T-helper 1 cell treated with Interleukin-12 subunit alpha and Interleukin-12 subunit beta and Interleukin-4 antibody, amounts not matched to agents 30 ng/mL and 1 ng/mL, for 36 hours (primary cell): ENCODE measurements at regions not wholly inside any gene's neighbourhood (a gene's known extent, or its start where the extent isn't known, plus 50 kb on each side); places are given as distances from the start of the nearest gene placed in this dataset.
"Not testable (repeated sequence)": the region's sequence is repeated elsewhere in the genome, so short reads cannot be mapped to it uniquely, and the experiment has no call there.

Experiments used
- intact Hi-C: fragments of 100-400 bp; cut with micrococcal nuclease; formaldehyde crosslinking; loops from one replicate; pipeline ENCODE4 v1.15.1; 2024

DNA sequence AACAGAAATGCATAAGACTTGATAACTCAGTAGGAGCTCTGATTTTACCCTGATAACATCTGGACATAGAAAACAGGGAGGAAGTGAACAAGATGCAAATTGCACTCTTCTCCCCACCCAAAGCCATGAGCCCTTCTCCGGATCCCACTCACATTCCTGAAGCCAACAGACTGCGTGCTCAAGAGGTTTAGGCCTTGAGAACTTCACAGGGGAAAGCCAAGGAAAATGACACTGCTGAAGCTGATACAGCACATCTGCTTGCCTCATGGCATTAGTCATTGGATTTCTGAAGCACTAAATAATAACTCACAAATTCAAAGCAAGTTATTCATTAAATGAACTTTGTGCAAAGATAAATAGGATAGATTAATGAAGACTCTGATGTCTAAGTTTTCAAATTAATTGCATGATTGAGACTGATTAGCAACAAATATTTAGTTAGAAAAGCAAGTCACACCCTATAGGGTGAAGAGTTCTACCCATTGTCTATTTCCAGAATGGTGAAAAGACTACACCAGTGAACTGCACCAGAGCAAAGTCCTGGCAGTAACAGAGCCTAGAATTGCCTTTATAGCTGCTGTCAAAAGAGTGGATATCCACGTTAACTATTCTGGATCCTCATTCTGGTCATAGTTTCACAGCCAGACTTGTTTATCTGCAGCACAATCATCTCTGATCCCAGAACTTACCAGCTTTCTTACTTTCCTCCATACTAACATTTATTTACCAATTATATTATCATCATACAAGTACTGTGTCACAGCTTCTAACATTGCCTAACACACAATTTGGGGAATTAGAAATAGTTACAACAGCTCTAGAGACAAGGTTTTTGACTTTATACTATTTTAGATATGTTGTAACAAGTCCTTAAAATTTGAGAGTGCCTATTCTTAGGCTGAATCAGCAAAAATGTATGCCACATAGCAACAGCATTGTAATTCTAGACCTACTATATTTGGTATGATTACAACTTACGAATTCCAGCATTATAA lies 432.1 kb upstream of the RGMB start:
- intact Hi-C loops = no loop called here

DNA sequence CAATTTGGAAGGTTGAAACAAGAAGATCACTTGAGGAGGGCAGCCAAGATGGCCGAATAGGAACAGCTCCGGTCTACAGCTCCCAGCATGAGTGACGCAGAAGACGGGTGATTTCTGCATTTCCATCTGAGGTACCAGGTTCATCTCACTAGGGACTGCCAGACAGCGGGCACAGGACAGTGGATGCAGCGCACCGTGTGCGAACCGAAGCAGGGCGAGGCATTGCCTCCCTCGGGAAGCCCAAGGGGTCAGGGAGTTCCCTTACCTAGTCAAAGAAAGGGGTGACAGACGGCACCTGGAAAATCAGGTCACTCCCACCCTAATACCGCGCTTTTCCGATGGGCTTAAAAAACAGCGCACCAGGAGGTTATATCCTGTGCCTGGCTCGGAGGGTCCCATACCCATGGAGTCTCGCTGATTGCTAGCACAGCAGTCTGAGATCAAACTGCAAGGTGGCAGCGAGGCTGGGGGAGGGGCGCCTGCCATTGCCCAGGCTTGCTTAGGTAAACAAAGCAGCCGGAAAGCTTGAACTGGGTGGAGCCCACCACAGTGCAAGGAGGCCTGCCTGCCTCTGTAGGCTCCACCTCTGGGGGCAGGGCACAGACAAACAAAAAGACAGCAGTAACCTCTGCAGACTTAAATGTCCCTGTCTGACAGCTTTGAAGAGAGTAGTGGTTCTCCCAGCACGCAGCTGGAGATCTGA lies 430.4 kb upstream of the RGMB start:
- intact Hi-C loops = not testable (repeated sequence)

DNA sequence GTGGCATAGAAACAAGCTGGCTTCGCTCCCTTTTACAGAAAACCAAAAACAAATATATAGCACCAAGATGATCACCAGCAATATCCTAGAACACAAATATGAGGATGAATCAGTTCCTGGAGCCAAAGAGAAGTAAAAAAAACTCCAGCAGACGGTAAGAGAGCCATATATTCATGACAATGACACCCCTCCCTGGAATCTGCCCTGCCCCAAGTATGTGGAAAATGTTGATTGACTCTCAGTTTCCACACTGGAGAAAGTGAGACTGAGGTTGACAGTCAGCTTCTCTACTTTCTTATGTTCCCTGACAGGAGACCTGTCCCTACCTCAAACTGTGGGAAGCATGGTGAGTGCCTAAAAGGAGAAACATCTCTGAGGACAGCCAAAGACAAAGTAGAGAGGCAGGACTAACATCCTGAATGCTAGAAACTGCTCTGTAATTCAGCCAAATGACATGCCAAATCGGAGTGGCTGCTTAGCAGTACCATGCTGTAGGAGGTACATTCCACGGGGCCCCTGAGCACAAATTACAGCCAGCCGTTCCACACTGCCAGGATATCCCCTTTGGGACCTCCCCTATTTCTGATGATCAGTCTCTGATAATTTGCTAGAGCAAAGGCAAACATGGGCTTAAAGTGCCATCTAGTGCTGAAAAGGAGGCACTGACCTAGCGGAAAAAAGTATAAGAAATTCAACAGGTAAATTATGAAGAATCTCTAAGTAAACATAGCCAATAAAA lies 424.0 kb upstream of the RGMB start:
- intact Hi-C loops = loop anchor here (1.0 to 5.0 kb wide), 2 partner anchors 1118 to 1167 kb away; partner anchors contain the start of gene RIOK2

DNA sequence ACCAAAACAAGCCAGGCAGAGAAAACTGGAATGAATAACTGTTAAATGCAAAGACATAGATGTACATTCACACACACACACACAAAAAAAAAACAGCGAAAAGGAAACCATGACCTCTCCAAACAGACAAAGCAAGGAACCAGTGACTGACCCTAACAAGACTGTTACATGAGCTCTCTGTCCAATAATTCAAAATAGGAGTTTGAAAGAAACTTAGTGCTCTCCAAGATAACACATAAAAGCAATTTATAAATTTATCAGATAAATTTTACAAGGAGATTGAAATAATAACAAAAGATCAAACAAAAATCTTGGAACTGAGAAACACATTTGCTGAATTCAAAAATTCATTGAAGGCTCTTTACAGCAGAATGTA lies 423.5 kb upstream of the RGMB start:
- intact Hi-C loops = loop anchor here (1.0 to 5.0 kb wide), 2 partner anchors 1119 to 1168 kb away; partner anchors contain the start of gene RIOK2

DNA sequence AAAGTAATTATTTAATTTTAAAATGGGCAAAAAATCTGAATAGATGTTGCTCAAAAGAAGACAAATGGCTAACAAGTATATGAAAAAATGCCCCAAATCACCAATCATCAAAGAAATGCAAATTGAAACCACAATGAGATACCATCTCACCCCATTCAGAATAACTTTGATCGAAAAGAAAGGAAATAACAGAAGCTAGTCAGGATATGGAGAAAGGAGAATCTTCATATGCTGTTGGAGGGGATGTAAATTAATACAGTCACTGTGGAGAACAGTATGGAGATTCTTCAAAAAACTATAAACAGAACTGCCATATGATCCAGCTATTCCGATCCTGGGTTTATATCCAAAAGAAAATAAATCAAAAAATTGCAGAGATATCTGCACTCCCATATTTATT lies 418.5 kb upstream of the RGMB start:
- intact Hi-C loops = no loop called here

DNA sequence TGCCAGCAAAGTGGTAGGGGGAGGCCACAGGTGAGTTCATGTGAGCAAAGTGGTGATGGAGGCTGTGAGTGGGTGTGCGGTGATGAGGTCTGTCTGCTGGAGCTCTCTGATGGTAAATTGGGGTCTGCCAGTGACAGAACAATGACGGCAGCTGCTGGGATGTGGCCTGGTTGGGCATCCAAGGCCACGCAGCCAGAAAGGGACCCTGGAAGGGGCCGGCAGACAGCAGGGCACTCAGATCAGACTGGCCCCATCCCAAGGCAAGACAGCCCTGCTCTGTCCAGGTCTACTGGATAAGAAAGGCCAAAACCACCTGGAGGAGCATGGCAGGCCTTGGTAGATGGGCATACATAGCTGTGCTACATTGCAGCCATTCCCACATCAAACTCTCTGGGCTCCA lies 412.9 kb upstream of the RGMB start:
- intact Hi-C loops = no loop called here

DNA sequence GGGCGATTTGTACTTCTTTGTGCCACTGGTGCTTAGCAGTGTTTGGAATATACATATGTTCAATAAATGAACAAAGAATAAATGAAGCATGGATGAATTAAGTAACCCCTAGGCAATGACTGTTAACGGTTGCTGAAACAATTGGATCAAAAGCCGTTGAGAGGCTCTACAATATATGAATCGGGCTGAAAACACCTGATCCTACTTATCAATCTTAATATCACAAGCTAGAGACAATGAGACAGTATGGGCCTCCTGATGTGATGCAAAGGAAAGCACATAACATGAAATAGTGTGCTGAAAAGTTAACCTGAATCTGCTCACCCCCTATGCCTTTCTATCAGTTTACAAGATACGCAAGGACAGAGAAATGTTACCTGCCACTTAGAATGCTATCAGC lies 410.3 kb upstream of the RGMB start:
- intact Hi-C loops = no loop called here

DNA sequence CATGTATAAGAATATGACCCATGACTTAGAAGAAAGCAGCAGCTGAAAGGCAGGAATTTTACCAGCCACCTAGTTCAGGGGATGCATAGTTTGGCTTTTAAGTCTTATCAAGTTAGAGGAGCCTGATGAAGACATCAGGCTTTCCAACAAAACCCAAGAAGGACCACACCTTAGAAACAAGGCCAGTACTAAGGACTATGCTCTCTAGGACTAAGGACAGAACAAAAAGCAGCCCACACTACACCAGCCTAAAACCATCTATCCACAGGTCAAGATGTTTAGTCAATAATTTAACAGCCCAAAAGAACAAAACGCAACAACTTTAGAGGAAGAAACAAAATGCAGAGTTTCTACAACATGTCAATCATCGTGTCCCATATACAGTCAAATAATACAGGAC lies 408.9 kb upstream of the RGMB start:
- intact Hi-C loops = no loop called here

DNA sequence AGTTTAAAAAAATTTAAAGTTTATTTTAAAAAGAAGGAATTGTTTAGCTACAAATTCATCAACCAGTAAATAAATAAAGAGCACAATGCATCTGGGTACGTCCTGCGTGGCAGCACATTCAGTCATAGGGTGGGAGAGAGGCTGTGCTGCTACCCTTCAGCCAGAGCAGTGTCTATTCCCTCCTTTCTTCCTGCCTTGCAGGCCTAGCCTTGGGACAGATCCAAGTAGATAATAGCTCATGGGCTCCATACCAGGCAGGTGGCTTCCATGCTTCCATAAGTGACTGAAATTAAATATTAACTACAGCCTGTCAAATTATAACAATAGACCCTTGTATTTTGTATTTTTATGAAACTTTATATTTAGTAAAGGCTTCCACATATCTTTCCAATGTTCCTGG lies 408.3 kb upstream of the RGMB start:
- intact Hi-C loops = no loop called here

DNA sequence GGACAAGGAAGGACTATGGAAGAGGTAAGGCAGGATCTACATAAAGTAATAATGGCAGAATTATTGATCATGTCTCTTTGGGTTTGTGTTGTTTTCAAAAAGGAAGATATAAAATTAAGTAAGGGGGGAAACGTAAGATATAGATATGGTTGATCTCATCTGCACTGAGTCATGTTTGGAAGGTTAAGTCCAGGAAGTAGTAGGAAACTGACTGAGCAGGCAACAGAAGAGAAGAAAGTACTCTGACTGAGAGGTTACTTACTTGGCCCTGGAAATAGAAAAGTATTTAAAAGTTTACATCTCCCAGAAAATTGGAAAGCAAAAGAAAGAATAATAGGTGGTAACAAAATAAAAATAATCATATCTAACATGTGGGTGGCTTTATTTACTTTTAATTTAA lies 405.3 kb upstream of the RGMB start:
- intact Hi-C loops = no loop called here

DNA sequence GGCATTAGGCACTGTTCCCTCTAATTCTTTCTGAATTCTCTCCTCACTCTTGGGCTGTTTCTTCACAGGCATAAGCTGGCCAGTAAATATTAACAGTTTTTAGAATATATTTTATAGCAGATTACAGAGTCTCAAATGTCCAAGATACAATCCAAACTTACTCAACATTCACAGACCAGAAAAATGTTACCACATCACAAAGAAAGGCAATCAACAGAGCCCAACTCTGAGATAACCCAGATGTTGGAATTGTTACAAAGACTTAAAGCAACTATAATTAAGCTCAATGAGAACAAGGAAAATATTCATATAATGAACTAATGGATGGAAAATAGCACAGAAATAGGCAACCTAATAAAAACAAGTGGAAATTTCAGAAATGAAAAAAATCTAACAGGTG lies 401.1 kb upstream of the RGMB start:
- intact Hi-C loops = no loop called here

DNA sequence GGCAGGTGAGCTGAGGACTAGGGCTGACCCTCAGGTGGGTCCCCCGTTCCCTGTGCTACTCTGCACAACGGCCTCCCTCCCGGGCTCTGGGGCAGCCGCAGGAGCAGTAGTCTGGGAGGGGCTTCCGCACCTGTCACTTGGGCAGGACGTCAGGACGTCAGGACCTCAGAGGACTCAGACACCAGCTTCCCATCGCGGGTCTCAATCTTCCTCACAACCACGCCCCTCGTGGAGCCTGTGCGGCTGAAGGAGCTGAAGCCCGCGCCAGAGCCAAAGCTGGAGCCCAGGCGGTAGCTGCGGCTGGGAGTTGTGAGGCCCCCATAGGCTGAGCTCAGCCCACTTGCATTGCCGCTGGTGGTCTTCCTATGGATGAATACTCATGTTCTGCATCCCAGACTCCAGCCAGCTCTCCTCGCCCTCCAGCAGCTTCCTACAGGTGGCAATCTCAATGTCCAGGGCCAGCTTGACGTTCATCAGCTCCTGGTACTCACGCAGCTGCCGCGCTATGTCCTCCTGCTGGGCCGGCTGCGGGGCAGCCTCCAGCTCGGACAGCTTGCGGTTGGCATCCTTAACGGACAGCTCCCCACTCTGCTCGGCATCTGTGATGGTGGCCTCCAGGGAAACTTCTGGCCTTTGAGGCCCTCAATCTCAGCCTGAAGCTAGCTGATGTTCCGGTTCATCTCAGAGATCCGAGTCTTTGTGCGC lies 381.4 kb upstream of the RGMB start:
- intact Hi-C loops = no loop called here

DNA sequence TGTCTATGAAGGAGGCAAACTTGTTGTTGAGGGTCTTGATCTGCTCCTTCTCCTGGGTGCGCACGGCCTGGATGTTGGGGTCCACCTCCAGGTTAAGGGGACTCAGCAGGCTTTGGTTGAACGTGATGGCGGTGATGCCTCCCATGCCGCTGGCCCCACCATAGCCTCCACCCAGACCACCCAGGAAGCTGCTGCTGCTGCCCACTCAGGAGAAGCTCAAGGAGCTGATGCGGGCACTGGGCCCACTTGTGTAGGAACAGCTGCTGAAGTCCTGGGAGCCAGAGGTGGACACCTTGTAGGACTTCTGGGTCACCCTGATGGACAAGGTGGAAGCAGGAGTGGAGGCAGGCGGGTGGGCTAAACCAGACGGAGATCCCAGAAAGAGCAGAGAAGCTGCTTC lies 380.3 kb upstream of the RGMB start:
- intact Hi-C loops = not testable (repeated sequence)

DNA sequence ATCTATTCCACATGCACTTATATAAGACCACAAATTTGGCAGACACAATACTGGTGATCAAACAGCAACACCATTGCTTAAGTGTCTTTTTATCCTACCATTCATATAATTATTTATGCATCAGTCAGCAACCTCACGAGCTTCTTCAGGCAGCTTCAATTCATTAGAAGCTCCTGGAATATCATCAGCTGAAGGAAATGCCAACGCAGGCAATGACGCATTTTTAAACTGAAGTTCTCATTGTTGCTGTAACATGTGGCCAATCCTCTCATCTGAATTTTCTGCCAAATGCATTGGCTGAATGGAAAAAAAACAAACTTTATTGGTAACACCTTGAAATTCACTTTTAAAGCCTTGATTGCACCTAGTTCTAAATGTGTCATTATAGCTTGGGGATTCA lies 376.4 kb upstream of the RGMB start:
- intact Hi-C loops = no loop called here

DNA sequence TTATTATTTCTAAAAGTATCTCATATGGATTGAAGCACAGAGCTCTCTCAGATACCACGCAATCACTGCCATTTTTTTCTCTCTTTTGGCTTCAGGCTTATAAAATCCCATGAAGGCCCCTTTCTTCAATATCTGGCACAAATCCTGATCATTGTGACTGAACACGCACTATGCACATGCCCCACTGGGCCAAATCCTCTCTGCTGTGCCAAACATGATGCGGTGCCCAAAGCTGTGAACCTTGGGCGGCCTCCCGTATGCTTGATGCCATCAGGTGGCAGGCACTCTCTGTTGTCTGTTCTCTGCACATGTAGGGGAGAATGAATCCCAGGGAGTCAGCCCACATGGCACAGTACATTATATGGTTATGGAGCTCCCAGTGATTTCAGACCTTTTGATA lies 375.0 kb upstream of the RGMB start:
- intact Hi-C loops = no loop called here

DNA sequence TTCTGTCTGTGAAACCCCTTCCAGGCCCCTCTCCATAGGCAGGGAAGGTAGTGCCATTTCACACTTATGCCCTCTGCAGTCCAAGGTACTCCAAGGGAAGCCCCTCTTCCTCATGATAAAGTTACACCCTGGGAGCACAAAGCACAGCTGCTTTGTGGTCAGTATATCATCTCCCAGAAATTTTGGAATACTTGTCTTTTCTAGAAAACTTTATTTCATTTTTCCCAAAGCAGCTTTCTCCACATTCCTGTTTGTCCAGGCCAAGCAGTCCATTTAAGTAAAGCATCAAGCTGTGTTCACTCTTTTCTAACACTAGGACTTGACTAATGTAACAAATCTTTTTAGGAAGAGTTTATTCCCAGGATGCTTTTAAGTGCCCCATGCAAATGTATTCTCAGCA lies 371.8 kb upstream of the RGMB start:
- intact Hi-C loops = no loop called here

DNA sequence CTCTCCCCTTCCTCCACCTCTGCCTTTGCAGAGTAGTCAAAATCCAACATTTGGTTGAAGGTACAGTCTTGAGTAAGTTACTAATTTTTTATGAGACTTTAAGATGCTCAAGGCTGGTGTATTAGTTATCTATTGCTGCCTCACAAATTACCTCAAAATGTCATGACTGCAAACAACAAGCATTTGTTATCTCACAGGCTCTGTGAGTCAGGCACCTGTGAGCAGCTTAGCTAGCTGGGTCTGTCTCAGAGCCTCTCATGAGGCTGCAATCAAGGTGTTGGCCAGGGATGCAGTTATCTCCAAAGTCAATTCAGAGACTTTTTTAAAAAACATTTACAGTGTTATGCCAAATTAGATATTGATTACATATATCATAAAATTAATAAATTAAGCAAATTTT lies 371.3 kb upstream of the RGMB start:
- intact Hi-C loops = no loop called here

DNA sequence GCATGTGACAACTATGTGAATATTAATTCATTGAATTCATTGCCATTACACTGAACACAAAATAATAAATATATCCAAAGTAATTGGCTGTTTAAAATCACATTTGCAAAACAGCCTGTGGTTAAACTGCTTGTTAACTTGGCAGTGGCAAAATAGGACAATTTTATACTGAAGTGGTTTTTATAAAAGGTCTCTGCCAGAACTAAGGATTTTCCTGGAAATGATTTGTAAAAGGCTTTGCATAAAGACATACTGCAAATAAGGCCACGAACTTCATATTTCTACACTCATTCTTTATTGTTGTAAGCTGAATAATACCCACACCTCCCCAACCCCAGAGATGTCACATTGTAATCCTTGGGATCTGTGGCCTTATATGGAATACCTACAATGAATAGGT lies 370.3 kb upstream of the RGMB start:
- intact Hi-C loops = no loop called here

DNA sequence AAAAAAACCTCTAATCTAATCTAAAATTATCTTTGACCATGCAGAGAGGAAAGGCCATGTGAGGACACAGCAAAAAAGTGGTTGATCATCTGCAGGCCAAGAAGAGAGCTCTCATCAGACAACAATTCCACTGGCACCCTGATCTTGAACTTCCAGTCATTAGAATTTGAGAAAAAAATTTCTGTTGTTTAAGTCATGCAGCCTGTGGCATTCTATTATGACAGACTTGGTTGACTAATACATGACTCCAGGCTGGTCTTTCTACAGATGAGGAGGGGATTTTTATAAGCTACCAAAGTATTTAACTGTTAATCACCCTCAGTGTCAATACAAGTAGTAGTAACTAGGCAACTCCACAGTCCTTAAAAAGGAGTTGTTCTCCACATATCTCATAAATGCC lies 358.5 kb upstream of the RGMB start:
- intact Hi-C loops = no loop called here

DNA sequence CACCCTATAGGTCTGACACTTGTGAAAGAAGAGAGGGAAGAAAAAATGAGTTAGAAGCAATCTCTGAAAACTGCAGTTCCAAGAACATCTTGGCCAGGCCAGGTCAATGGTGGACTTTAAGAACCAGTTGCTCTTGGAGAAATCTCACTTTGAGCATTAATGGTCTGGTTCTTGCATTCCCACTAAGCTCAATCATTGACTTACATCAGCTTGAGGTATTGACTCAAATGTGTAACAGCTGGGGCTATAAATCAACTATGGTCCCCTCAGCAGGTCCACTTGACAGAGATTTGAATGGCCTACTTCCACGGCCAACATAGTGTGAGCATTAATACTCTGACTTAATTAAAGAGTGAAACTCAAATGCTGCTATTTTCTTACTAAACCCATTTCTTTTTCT lies 357.8 kb upstream of the RGMB start:
- intact Hi-C loops = no loop called here

DNA sequence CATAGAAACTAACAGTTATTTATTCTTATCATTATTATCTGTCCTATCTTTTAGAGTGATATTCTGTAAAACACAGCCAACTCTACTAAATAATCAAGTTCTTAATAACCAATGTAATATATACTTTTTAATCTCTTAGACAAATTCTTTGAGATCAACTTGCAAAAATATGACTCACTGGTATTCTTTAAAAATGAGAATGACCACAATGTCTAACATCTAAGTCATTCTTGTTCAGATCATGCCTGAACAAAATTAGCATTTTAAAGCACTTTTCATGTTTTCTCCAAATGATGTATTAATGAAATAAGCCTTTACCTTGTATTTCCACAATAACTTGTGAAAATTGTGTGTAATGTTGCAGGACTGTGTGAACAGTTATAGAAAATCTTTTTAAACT lies 356.9 kb upstream of the RGMB start:
- intact Hi-C loops = no loop called here
